ENCODE measurements at regions not wholly inside any gene's neighbourhood (a gene's known extent, or its start where the extent isn't known, plus 50 kb on each side); places are given as distances from the start of the nearest gene placed in this dataset.

DNA sequence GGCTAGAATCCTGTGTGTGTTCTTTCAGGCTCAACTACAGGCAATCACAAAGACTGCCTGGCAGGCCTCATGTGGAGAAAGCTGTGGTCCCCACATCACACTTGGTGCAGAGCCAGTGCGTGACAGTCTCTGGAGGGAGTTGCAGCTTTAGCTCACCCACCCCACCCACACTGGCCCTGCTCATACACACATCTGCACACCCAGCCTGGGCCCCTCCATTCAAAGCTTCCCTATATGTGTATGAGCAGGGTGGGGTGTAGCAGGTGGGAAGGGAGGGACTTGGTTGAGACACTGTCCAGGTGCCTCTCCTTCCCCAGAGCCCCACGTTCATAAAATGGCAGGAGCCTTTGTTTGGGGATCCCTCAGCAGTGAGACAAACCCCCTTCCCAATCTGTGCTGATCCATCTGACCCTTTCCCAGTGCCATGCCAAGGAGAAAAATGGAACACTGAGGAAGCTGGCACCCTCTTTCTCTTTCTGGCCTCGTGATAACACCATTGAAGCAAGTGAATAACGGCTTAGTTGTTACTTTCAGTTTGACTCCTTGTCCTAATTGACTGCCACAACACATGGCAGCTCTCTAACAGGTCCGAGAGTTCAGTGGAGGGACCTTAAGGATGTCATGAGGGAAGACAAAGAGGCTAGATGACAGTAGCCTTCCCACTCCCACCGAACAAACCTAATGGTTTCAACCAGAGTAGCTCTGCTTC, 53.8 kb upstream of the NRSN1 start:
- Histone ChIP-seq H2AFZ (ENCODE audit: low read depth, low read length) (no peak overlapping the region), H3K36me3 (ENCODE audit: insufficient read depth, low read length) (no peaks in the 10 kb centered on the region), H3K9ac (ENCODE audit: low read depth, low read length) (no peak overlapping the region)

GRCh38 chr6:24076011-24076410, 50.0 kb upstream of the NRSN1 start:
- no peak overlapping the region for H3K9ac ChIP-seq (ENCODE audit: low read depth, low read length)
- DNase-seq (no peak), ATAC-seq (ENCODE audit: insufficient read depth, low read depth) (no peak)
- TF ChIP-seq EZH2 (IDR thresholded peaks at IDR 0.05; ENCODE audit: borderline replicate concordance, low read depth, low read length, severe bottlenecking): no peak
- TF ChIP-seq, protein P1, sequence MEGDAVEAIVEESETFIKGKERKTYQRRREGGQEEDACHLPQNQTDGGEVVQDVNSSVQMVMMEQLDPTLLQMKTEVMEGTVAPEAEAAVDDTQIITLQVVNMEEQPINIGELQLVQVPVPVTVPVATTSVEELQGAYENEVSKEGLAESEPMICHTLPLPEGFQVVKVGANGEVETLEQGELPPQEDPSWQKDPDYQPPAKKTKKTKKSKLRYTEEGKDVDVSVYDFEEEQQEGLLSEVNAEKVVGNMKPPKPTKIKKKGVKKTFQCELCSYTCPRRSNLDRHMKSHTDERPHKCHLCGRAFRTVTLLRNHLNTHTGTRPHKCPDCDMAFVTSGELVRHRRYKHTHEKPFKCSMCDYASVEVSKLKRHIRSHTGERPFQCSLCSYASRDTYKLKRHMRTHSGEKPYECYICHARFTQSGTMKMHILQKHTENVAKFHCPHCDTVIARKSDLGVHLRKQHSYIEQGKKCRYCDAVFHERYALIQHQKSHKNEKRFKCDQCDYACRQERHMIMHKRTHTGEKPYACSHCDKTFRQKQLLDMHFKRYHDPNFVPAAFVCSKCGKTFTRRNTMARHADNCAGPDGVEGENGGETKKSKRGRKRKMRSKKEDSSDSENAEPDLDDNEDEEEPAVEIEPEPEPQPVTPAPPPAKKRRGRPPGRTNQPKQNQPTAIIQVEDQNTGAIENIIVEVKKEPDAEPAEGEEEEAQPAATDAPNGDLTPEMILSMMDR (IDR thresholded peaks at IDR 0.05; ENCODE audit: borderline replicate concordance, extremely low read depth, low read length, poor library complexity, severe bottlenecking): no peak
- H2AFZ ChIP-seq (ENCODE audit: low read depth, low read length): no peak overlapping the region
- H3K4me1 ChIP-seq (ENCODE audit: insufficient read depth, low read length): no peaks in the 10 kb centered on the region
- no peaks in the 10 kb centered on the region for H3K27me3 ChIP-seq (ENCODE audit: insufficient read depth, low read length, poor library complexity)
- H3K9me3 ChIP-seq (ENCODE audit: insufficient read depth, low read length, severe bottlenecking): no peaks in the 10 kb centered on the region
- H3K4me3 ChIP-seq (ENCODE audit: low read depth in 1 of 2, low read length in 2 of 2): no peak overlapping the region
- H3K4me2 ChIP-seq (ENCODE audit: insufficient read depth, low read length): no peak overlapping the region
- no peaks in the 10 kb centered on the region for H3K36me3 ChIP-seq (ENCODE audit: insufficient read depth, low read length)
- H4K20me1 ChIP-seq (ENCODE audit: insufficient read depth, low read length): no peaks in the 10 kb centered on the region
- no peak overlapping the region for H3K27ac ChIP-seq (ENCODE audit: low read length)
- H3K79me2 ChIP-seq (ENCODE audit: insufficient read depth, low read length): no peaks in the 10 kb centered on the region

More for the DNA sequence above, 53.8 kb upstream of the NRSN1 start:
- H3K79me2 ChIP-seq (ENCODE audit: insufficient read depth, low read length): no peaks in the 10 kb centered on the region
- 0 out of 2 replicates have a peak overlapping the region, but pooled peaks have one; percentile 19 for H3K4me2 ChIP-seq (ENCODE audit: insufficient read depth, low read length)
- H3K4me1 ChIP-seq (ENCODE audit: insufficient read depth, low read length): no peaks in the 10 kb centered on the region
- no peak for DNase-seq
- ATAC-seq (ENCODE audit: insufficient read depth, low read depth): 0 out of 3 replicates have a peak, but pooled peaks have one; percentile 17
- no peak overlapping the region for H3K4me3 ChIP-seq (ENCODE audit: low read depth in 1 of 2, low read length in 2 of 2)
- no peaks in the 10 kb centered on the region for H3K9me3 ChIP-seq (ENCODE audit: insufficient read depth, low read length, severe bottlenecking)
- no peak overlapping the region for H3K27ac ChIP-seq (ENCODE audit: low read length)
- H4K20me1 ChIP-seq (ENCODE audit: insufficient read depth, low read length): no peaks in the 10 kb centered on the region
- no peaks in the 10 kb centered on the region for H3K27me3 ChIP-seq (ENCODE audit: insufficient read depth, low read length, poor library complexity)
- TF ChIP-seq, protein P1 (IDR thresholded peaks at IDR 0.05; ENCODE audit: borderline replicate concordance, extremely low read depth, low read length, poor library complexity, severe bottlenecking): no peak
- no peak for TF ChIP-seq EZH2 (IDR thresholded peaks at IDR 0.05; ENCODE audit: borderline replicate concordance, low read depth, low read length, severe bottlenecking)

Data from DND-41 (cell line).